AG08396 (cell line): ENCODE measurements at regions not wholly inside any gene's neighbourhood (a gene's known extent, or its start where the extent isn't known, plus 50 kb on each side); places are given as distances from the start of the nearest gene placed in this dataset.
A peak's percentile ranks its signal among the peaks of the same experiment; 100 is the strongest.
"Not testable (repeated sequence)": the region's sequence is repeated elsewhere in the genome, so short reads cannot be mapped to it uniquely, and the experiment has no call there.

Source experiments
- DNase-seq: peaks from one replicate; pipeline ENCODE4 v3.0.0; 2012; ENCODE audit warnings: low spot score, mixed read lengths

DNA sequence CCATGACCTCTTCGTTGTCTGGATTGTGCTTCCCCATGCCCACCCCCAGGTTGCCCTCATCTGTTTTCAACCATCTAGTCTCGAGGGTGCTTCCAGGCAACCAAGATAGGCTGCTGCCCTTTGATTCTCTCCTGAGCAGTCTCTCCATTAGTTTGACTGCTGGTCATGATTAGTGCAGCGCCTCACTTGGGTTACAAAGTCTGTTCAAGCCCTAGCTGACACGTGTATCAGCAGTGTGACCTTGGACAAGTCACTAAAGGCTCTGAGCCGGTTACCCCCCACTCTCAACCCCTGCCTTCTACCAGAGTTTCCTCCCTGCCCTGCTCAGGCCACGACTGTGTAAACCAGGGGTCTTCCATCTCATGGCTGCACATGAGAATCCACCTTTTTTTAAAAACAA, 185.3 kb upstream of the PWP1 start:
- DNase-seq: no peak

DNA sequence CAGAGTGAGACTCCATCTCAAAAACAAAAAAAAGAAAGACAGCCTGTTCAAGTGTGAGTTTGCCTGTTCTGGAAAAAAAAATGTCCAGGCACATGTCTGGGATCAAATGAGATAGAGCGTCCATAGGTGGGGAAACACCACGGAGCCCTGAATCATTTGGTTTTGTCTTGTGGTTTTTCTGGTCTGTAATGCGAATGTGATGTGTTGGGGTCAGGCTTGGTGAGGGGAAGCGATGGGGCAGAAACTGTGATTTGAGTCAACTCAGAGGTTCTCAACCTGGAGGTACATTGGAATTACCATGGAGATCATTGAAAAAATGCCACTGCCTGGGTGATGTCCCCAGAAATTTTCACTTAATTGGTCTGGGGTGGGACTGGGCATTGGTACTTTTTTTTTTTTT, 183.9 kb upstream of the PWP1 start:
- no peak for DNase-seq

GRCh38 chr12:107503129-107503855, 182.3 kb upstream of the PWP1 start:
- DNase-seq: no peak

GRCh38 chr12:107503887-107504885, 181.4 kb upstream of the PWP1 start:
- no peak for DNase-seq

DNA sequence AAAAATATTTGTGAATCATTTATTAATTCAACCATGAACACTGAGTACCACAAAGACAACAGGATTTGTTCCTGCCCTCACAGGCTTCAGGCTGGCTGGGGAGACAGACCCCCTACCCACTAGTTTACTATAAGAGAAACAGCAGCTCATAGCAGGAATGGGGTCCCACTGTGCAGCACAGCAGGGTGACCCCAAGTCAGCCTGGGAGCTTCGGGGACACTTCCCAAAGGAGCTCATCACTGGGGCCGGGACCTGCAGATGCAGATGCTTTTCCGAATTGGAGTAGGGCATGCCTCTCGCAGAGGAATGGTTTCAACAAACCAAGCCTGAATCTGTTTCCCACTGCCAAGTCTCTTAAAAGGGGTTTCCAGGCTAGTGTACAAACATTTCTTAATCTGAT, 176.2 kb upstream of the PWP1 start:
- no peak for DNase-seq

DNA sequence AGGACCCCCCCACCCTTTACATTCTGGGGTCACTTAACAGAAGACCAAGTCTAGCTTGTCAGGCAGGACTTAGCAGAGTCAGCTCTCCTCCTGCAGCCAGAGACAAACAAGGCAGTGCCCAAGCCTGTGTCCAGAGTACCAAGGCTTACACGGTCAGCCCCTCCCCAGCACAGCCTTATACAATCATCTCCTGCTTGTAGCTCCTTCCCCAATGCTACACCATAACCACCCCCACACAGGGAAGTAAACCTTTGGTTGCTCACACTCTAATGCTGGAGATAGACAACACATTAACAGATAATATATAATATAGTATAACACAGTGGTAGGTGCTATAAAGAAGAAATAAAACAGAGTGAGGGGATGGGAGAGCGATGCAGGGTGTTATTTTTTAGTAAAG, 175.4 kb upstream of the PWP1 start:
- no peak for DNase-seq

- peak; percentile 52 for DNase-seq
Observed at GRCh38 chr12:107511292-107511691, 174.3 kb upstream of the PWP1 start.

- no peak for DNase-seq
Observed at GRCh38 chr12:107512391-107512790, 173.2 kb upstream of the PWP1 start.

DNA sequence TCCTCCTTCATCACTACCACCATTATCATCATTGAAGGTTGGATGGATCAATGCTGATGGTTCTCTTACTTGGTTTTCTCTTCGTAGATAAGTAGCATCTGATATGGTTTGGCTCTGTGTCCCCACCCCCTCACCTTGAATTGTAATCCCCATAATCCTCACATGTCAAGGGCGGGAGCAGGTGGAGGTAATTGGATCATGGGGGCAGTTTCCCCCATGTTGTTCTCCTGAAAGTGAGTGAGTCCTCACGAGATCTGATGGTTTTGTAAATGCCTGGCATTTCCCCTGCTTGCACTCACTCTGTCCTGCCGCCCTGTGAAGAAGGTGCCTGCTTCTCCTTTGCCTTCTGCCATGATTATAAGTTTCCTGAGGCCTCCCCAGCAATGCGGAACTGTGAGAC, 172.4 kb upstream of the PWP1 start:
- DNase-seq: no peak

GRCh38 chr12:107513636-107514400, 171.8 kb upstream of the PWP1 start:
- DNase-seq: no peak

- peak; percentile 36 for DNase-seq
Observed at GRCh38 chr12:107514887-107515445, 170.6 kb upstream of the PWP1 start.

DNA sequence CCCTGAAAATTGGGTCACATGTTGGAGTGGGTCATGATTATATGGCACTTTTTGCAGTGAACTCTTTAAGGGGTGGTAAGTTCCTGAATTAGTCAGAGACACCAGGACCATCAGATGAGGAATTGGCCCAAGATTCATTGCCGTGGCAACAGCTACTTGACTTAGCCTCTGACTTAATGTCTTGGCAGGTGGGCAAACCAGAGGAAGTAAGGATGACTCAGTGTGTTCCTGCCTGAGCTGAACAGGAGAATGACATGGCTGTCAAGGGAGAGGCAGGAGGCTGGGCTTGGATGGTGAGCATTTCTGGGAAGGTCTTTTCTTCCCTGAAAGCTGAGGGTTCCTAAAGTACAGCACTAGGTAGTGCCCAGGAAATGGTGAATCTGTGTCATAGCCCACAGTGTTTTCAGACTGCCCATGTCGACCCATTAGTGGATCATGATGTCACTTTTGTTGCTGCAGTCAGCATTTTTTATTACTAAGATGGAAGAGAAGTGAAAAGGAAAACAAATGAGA, 170.1 kb upstream of the PWP1 start:
- peak; percentile 77 for DNase-seq

GRCh38 chr12:107517816-107518215, 167.8 kb upstream of the PWP1 start:
- not testable (repeated sequence) for DNase-seq

DNA sequence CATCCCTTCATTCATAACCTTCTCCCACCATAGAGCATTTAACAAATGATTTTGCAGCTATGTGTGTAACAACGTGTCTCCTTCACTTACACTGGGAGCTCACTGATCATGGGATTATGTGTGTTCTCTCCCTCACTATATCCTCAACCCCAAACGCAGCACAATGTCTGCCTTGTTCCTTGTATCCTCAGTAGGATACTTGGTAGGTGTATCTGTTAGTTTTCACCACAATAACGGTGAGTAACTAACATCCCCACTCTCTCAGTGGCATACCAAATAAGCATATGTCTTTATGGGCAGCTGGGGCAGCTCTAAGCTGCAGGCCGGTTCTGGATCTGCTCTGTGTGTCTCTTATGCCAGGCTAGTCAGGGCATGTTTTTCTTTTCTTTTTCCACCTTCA, 166.7 kb upstream of the PWP1 start:
- no peak for DNase-seq

DNA sequence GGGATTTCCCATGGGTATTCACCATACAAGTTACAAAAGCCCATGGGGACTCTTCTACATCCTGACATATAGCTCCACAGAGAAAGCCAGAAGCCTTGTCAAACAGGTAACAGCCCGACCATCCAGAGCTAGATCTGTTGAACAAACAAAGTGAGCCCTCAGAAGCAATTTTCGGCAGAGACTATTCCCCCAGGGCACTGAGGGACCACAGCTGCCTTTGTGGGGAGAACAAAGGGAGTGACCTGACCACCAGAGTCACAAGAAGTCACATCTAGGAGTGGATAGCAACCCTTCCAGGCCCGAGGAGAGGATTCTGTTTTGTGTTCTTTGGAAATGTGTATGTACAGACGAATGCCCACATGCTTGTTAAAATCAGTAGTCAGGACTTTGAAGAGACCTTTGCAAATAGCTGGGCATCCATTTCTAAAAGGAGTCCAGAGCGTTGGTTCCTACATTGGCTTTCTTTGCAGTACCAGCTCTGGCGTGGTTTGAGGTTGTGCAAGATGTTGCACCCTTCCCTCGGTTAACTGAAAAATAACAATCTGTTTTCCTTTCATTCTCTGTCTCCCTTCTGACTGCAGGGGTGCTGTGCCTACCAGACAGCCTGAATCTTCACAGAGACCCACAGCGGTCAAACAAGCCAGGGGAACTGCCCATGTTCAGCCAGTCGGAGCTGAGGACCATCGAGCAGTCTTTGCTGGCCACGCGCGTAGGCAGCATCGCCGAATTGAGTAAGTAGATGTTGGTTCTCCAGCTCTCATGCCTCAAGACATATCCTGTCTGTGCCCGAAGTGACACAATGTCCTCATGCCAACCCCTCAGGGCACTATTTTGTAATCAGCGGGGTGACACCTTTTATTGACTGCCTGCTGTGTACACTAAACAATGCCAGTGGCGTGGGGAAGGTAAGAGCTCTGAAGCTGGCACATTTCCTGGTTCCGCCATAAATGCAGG, 165.4 kb upstream of the PWP1 start:
- no peak for DNase-seq

DNA sequence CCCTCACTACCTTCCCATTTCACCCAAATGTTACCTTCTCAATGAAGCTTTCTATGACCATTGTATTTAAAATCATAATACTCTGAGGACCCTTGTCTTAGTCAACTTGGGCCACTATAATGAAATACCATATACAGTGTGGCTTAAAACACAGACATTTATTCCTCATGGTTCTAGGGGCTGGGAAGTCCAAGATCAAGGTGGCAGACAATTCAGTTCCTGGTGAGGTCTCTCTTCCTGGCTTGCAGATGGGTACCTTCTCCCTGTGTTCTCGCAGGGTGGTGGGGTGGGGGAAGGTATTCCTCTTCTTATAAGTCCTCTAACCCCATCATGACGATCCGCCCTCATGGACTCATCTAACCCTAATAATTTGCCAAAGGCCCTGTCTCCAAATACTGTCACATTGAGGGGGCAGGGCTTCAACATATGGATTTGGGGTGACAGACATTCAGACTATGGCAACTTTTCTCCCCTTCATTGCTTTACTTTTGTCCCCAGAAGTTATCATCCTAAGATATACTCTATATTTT, 163.7 kb upstream of the PWP1 start:
- no peak for DNase-seq

DNA sequence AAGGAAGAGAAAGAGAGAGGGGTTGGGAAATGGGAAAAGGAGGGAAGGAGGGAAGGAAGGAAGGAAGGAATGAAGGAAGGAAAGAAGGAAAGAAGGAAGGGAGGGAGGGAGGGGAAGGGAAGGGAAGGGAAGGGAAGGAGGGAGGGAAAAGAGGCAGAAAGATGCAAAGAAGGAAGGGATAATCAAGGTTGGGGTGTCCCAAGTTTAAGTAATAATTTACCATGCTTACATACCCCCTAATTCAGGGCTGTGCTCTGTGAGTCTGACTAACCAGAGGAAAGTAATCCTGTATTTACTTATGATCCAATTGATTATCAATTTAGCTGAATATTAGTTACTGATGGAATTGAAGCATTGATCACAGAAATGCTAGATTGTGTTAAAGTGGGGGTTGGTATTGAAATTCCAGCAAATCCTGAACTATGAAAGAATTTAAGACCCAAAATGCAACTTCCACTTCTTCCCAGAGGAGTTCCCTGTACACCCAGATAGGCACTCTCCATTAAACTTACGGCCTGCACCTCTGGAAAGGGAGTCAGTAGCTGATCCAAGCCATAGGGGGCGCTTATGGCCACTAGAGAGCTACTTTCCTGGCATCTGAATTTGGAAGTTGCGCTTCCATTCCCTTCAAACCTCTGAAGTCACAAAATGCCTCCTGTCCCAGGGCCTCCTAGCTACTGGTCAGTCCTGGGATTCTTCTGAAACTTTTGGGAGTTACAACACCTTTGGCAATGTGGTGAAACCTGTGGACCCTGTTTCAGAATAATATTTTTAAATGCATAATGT, 162.7 kb upstream of the PWP1 start:
- DNase-seq: no peak

GRCh38 chr12:107523775-107524535, 161.6 kb upstream of the PWP1 start:
- no peak for DNase-seq
